Neural progenitor cell (in vitro differentiated cells): ENCODE measurements at regions not wholly inside any gene's neighbourhood (a gene's known extent, or its start where the extent isn't known, plus 50 kb on each side); places are given as distances from the start of the nearest gene placed in this dataset.

ENCODE experiments used
- DNase-seq: peaks from one replicate; pipeline ENCODE4 v3.0.0-alpha.2; 2016; ENCODE audit warnings: low spot score
- H2AFZ ChIP-seq: fragments of 200-600 bp; sonication (generic); replicated peaks from 2 replicates; pipeline ENCODE4 v1.6.1; 2016; ENCODE audit warnings: antibody characterized with exemption
- H3F3A ChIP-seq: fragments of 200-600 bp; sonication (generic); 2 replicates; pipeline ENCODE4 v1.6.1; 2016; ENCODE audit warnings: antibody characterized with exemption, low read depth
- H3K27ac ChIP-seq: fragments of 200-600 bp; sonication (generic); 2 replicates; pipeline ENCODE4 v1.5.1; 2016; ENCODE audit warnings: mild to moderate bottlenecking
- H3K27me3 ChIP-seq: fragments of 200-600 bp; sonication (generic); 2 replicates; pipeline ENCODE4 v1.6.1; 2016; ENCODE audit warnings: mild to moderate bottlenecking, moderate library complexity
- H3K36me3 ChIP-seq: fragments of 200-600 bp; sonication (generic); 2 replicates; pipeline ENCODE4 v1.5.1; 2016
- H3K4me1 ChIP-seq: fragments of 200-600 bp; sonication (generic); 2 replicates; pipeline ENCODE4 v1.6.1; 2016; ENCODE audit warnings: mixed run types
- H3K4me2 ChIP-seq: fragments of 200-600 bp; sonication (generic); 2 replicates; pipeline ENCODE4 v1.6.1; 2016
- H3K4me3 ChIP-seq: fragments of 200-600 bp; sonication (generic); 2 replicates; pipeline ENCODE4 v1.5.1; 2016
- H3K79me2 ChIP-seq: fragments of 200-600 bp; sonication (generic); 2 replicates; pipeline ENCODE4 v1.6.1; 2016; ENCODE audit warnings: low read depth
- H3K9ac ChIP-seq: fragments of 200-600 bp; sonication (generic); 2 replicates; pipeline ENCODE4 v1.6.1; 2016
- H3K9me3 ChIP-seq: fragments of 200-600 bp; sonication (generic); 2 replicates; pipeline ENCODE4 v1.5.1; 2016; ENCODE audit warnings: low read depth
- H4K20me1 ChIP-seq: fragments of 200-600 bp; sonication (generic); 2 replicates; pipeline ENCODE4 v1.6.1; 2016; ENCODE audit warnings: low read depth
- H3K27ac Mint-ChIP-seq: 3 replicates; pipeline ENCODE4 v1.8.0; 2021; ENCODE audit warnings: mixed read lengths
- H3K27me3 Mint-ChIP-seq: 2 replicates; pipeline ENCODE4 v1.8.0; 2022; ENCODE audit warnings: low read depth, mild to moderate bottlenecking, inconsistent platforms, moderate library complexity, mixed read lengths; ENCODE audit not compliant: insufficient read depth
- H3K36me3 Mint-ChIP-seq: 3 replicates; pipeline ENCODE4 v1.8.0; 2021; ENCODE audit warnings: mixed read lengths
- H3K4me1 Mint-ChIP-seq: 3 replicates; pipeline ENCODE4 v1.8.0; 2021; ENCODE audit warnings: mixed read lengths
- H3K4me3 Mint-ChIP-seq: 3 replicates; pipeline ENCODE4 v1.8.0; 2021; ENCODE audit warnings: mild to moderate bottlenecking, moderate library complexity, mixed read lengths
- H3K9me3 Mint-ChIP-seq: 3 replicates; pipeline ENCODE4 v1.8.0; 2020; ENCODE audit warnings: mixed read lengths
- CTCF ChIP-seq: fragments of 200-600 bp; sonication (generic); IDR thresholded peaks from 2 replicates; pipeline ENCODE4 v1.5.1; 2017; ENCODE audit warnings: antibody characterized with exemption, mild to moderate bottlenecking
- EZH2 ChIP-seq: fragments of 200-600 bp; sonication (generic); IDR thresholded peaks from 2 replicates; pipeline ENCODE4 v1.6.1; 2017; ENCODE audit warnings: antibody characterized with exemption, mild to moderate bottlenecking, moderate library complexity
- EZH2phosphoT487 ChIP-seq: fragments of 200-600 bp; sonication (generic); IDR thresholded peaks from 2 replicates; pipeline ENCODE4 v1.6.1; 2017; ENCODE audit warnings: antibody characterized with exemption

- no peak overlapping the region for H3K4me2 ChIP-seq
- H3K4me1 Mint-ChIP-seq = peaks cover 14% of the 10 kb centered on the region
- H3K27me3 Mint-ChIP-seq = peaks cover 8% of the 10 kb centered on the region
Measured at GRCh38 chr13:105368781-105369180, 1166.7 kb downstream of the EFNB2 start.

GRCh38 chr13:105365831-105366230, 1169.6 kb downstream of the EFNB2 start:
- no peaks in the 10 kb centered on the region for H3F3A ChIP-seq
- no peaks in the 10 kb centered on the region for H4K20me1 ChIP-seq
- peaks cover 12% of the 10 kb centered on the region for H3K4me1 ChIP-seq
- H3K27ac ChIP-seq = no peak overlapping the region
- Mint-ChIP-seq H3K36me3 (peaks cover 6% of the 10 kb centered on the region), H3K27me3 (peaks cover 5% of the 10 kb centered on the region), H3K4me3 (no peak overlapping the region), H3K27ac (no peak overlapping the region), H3K4me1 (peaks cover 29% of the 10 kb centered on the region), H3K9me3 (peaks cover 8% of the 10 kb centered on the region)
- H3K9me3 ChIP-seq = no peaks in the 10 kb centered on the region
- no peak overlapping the region for H2AFZ ChIP-seq
- H3K4me3 ChIP-seq = no peak overlapping the region
- H3K9ac ChIP-seq = no peak overlapping the region
- no peak for DNase-seq
- H3K79me2 ChIP-seq = no peaks in the 10 kb centered on the region
- no peaks in the 10 kb centered on the region for H3K27me3 ChIP-seq
- H3K4me2 ChIP-seq = no peak overlapping the region
- no peak for TF ChIP-seq CTCF
- TF ChIP-seq EZH2phosphoT487 = no peak
- no peak for TF ChIP-seq EZH2
- H3K36me3 ChIP-seq = no peaks in the 10 kb centered on the region

More at GRCh38 chr13:105368781-105369180, 1166.7 kb downstream of the EFNB2 start:
- Histone ChIP-seq H3K27me3 (no peaks in the 10 kb centered on the region), H3K27ac (no peak overlapping the region), H2AFZ (no peak overlapping the region), H4K20me1 (no peaks in the 10 kb centered on the region), H3K4me1 (peaks cover 4% of the 10 kb centered on the region), H3F3A (no peaks in the 10 kb centered on the region), H3K9ac (no peak overlapping the region), H3K79me2 (no peaks in the 10 kb centered on the region), H3K9me3 (no peaks in the 10 kb centered on the region), H3K36me3 (no peaks in the 10 kb centered on the region), H3K4me3 (no peak overlapping the region)
- Mint-ChIP-seq H3K27ac (no peak overlapping the region), H3K9me3 (peaks cover 22% of the 10 kb centered on the region), H3K4me3 (no peak overlapping the region), H3K36me3 (peaks cover 10% of the 10 kb centered on the region)
- TF ChIP-seq CTCF (no peak), EZH2 (no peak), EZH2phosphoT487 (no peak)
- DNase-seq = no peak

GRCh38 chr13:105365021-105365550, 1170.4 kb downstream of the EFNB2 start:
- Histone ChIP-seq H3K27me3 (no peaks in the 10 kb centered on the region), H3K4me3 (no peak overlapping the region), H3K4me2 (no peak overlapping the region), H3K9me3 (no peaks in the 10 kb centered on the region), H3F3A (no peaks in the 10 kb centered on the region), H3K27ac (no peak overlapping the region), H2AFZ (no peak overlapping the region), H3K9ac (no peak overlapping the region), H4K20me1 (no peaks in the 10 kb centered on the region), H3K79me2 (no peaks in the 10 kb centered on the region), H3K4me1 (peaks cover 12% of the 10 kb centered on the region), H3K36me3 (no peaks in the 10 kb centered on the region)
- peaks cover 8% of the 10 kb centered on the region for H3K9me3 Mint-ChIP-seq
- peaks cover 2% of the 10 kb centered on the region for H3K27me3 Mint-ChIP-seq
- no peak for DNase-seq
- peaks cover 33% of the 10 kb centered on the region for H3K4me1 Mint-ChIP-seq
- no peak overlapping the region for H3K4me3 Mint-ChIP-seq
- peaks cover 8% of the 10 kb centered on the region for H3K36me3 Mint-ChIP-seq
- H3K27ac Mint-ChIP-seq = no peak overlapping the region
- TF ChIP-seq EZH2 (no peak), CTCF (no peak), EZH2phosphoT487 (no peak)
